ENCODE measurements at regions not wholly inside any gene's neighbourhood (a gene's known extent, or its start where the extent isn't known, plus 50 kb on each side); places are given as distances from the start of the nearest gene placed in this dataset.

GRCh38 chr18:45274026-45274425, 341.2 kb upstream of the SLC14A2 start:
- Histone ChIP-seq H3K4me1 (ENCODE audit: control insufficient read depth in 1 of 2, insufficient read depth in 1 of 2, low read depth in 1 of 2, low read length in 1 of 2) (no peaks in the 10 kb centered on the region), H3K27ac (no peak overlapping the region), H3K9me3 (no peaks in the 10 kb centered on the region), H3K4me3 (ENCODE audit: low read depth in 1 of 2, low read length in 1 of 2) (no peak overlapping the region), H3K27me3 (no peaks in the 10 kb centered on the region), H3K36me3 (no peaks in the 10 kb centered on the region)
- TF ChIP-seq CTCF (IDR thresholded peaks at IDR 0.05): no peak

GRCh38 chr18:45275367-45276113, 339.7 kb upstream of the SLC14A2 start:
- no peaks in the 10 kb centered on the region for H3K4me1 ChIP-seq (ENCODE audit: control insufficient read depth in 1 of 2, insufficient read depth in 1 of 2, low read depth in 1 of 2, low read length in 1 of 2)
- no peak overlapping the region for H3K27ac ChIP-seq
- H3K27me3 ChIP-seq: no peaks in the 10 kb centered on the region
- H3K36me3 ChIP-seq: no peaks in the 10 kb centered on the region
- H3K4me3 ChIP-seq (ENCODE audit: low read depth in 1 of 2, low read length in 1 of 2): no peak overlapping the region
- peak; percentile 91 for TF ChIP-seq CTCF (IDR thresholded peaks at IDR 0.05)
- no peaks in the 10 kb centered on the region for H3K9me3 ChIP-seq

GRCh38 chr18:45276878-45277277, 338.4 kb upstream of the SLC14A2 start:
- Histone ChIP-seq H3K36me3 (no peaks in the 10 kb centered on the region), H3K27me3 (no peaks in the 10 kb centered on the region), H3K4me1 (ENCODE audit: control insufficient read depth in 1 of 2, insufficient read depth in 1 of 2, low read depth in 1 of 2, low read length in 1 of 2) (no peaks in the 10 kb centered on the region), H3K27ac (no peak overlapping the region), H3K4me3 (ENCODE audit: low read depth in 1 of 2, low read length in 1 of 2) (no peak overlapping the region), H3K9me3 (no peaks in the 10 kb centered on the region)
- TF ChIP-seq CTCF (IDR thresholded peaks at IDR 0.05): no peak

- no peak overlapping the region for H3K4me3 ChIP-seq (ENCODE audit: low read depth in 1 of 2, low read length in 1 of 2)
- no peaks in the 10 kb centered on the region for H3K27me3 ChIP-seq
- no peak for TF ChIP-seq CTCF (IDR thresholded peaks at IDR 0.05)
- H3K27ac ChIP-seq: no peak overlapping the region
- no peaks in the 10 kb centered on the region for H3K4me1 ChIP-seq (ENCODE audit: control insufficient read depth in 1 of 2, insufficient read depth in 1 of 2, low read depth in 1 of 2, low read length in 1 of 2)
- no peaks in the 10 kb centered on the region for H3K36me3 ChIP-seq
- no peaks in the 10 kb centered on the region for H3K9me3 ChIP-seq
Observed at GRCh38 chr18:45277908-45278307, 337.4 kb upstream of the SLC14A2 start.

GRCh38 chr18:45280481-45281276, 334.6 kb upstream of the SLC14A2 start:
- H3K4me1 ChIP-seq (ENCODE audit: control insufficient read depth in 1 of 2, insufficient read depth in 1 of 2, low read depth in 1 of 2, low read length in 1 of 2): no peaks in the 10 kb centered on the region
- no peaks in the 10 kb centered on the region for H3K9me3 ChIP-seq
- H3K27ac ChIP-seq: no peak overlapping the region
- H3K36me3 ChIP-seq: no peaks in the 10 kb centered on the region
- H3K27me3 ChIP-seq: no peaks in the 10 kb centered on the region
- TF ChIP-seq CTCF (IDR thresholded peaks at IDR 0.05): no peak
- H3K4me3 ChIP-seq (ENCODE audit: low read depth in 1 of 2, low read length in 1 of 2): no peak overlapping the region

Measured in neutrophil (primary cell).